ENCODE measurements at regions not wholly inside any gene's neighbourhood (a gene's known extent, or its start where the extent isn't known, plus 50 kb on each side); places are given as distances from the start of the nearest gene placed in this dataset.
"Not testable (repeated sequence)": the region's sequence is repeated elsewhere in the genome, so short reads cannot be mapped to it uniquely, and the experiment has no call there.

DNA sequence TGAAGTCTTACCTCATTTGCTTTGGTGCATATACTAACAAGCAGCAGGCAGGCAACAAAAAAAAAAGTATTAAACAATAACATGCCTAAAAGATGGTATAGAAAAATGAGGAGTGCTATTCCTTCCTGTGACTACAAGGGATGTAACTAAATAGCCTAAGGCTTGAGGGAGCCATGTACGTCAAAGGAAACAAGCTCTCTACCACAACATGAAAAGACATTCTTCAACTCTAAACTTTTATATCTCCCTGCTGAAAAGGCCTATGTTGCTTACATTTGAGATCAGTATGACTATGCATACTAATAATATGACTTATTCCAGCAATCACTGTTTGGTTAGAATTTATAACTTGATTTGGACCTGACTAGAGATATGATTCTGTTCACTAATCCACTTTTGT lies 347.9 kb downstream of the ADCYAP1 start:
- no peak overlapping the region for H3K27ac ChIP-seq
- no peak overlapping the region for H3K4me3 ChIP-seq

DNA sequence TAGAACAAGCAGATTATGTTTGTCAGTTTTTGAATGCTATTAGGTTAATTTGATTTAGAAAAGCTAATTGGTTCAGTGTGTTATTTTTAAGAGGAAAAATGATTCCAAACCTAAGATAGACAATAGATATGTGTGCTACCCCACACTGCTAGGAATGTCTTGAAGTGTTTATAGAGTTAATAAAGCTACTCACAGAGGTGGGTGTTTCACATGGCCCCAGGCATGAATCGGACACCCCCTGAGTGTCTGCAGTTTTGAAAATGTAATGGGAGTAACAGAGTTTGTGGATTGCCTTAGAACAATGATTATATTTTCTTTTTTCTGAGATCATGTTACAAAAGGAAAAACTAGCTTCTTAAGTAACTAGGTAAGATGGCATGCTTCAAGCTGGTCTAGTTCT lies 348.3 kb downstream of the ADCYAP1 start:
- H3K27ac ChIP-seq: no peak overlapping the region
- H3K4me3 ChIP-seq: no peak overlapping the region

DNA sequence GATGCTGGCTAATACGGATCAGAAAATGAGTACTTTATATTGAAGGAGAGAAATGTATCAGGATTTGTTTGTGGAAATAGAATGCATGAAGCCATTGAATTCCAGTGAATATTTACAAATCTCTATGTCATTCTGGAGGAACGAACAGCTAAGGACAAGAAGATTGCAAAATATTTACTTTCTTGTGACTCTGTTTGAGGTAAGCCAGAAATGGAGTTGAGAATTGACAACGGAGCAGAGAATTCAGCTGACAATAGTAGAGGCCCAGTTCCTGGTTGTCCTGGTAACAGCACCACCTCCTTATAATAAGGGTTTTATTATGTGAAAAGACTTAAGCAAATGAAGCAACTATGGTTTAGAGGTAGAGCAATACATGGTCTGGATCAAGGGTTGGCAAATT lies 349.2 kb downstream of the ADCYAP1 start:
- Histone ChIP-seq H3K4me3 (no peak overlapping the region), H3K27ac (no peak overlapping the region)

- no peak overlapping the region for H3K4me3 ChIP-seq
- no peak overlapping the region for H3K27ac ChIP-seq
These were observed 356.4 kb downstream of the ADCYAP1 start for GRCh38 chr18:1261054-1261453.

GRCh38 chr18:1267021-1267420 lies 362.4 kb downstream of the ADCYAP1 start:
- Histone ChIP-seq H3K27ac (no peak overlapping the region), H3K4me3 (no peak overlapping the region)

DNA sequence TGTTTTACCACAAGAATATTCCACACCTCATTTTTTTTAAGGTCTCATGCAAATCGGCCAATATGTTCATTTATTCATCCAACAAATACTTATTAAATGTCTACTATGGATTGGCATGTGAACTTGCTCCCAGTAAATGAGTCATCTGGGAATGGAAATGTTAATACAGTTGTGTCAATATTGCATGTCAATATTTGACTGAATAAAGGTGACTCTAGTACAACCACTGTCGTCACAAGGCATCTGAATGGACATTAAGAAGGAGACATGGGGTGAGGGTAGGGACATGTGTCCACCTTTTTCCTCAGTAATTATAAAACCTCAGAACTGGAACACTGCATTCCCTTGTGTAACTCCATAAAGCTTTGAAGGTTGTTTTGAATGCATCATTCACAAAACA lies 365.4 kb downstream of the ADCYAP1 start:
- no peak overlapping the region for H3K4me3 ChIP-seq

GRCh38 chr18:1273469-1273868 lies 368.8 kb downstream of the ADCYAP1 start:
- Histone ChIP-seq H3K4me3 (no peak overlapping the region), H3K27ac (no peak overlapping the region)

More for the DNA sequence above, 365.4 kb downstream of the ADCYAP1 start:
- no peak overlapping the region for H3K27ac ChIP-seq

- Histone ChIP-seq H3K27ac (no peak overlapping the region), H3K4me3 (no peak overlapping the region)
These were observed 387.5 kb downstream of the ADCYAP1 start for GRCh38 chr18:1292167-1292566.

DNA sequence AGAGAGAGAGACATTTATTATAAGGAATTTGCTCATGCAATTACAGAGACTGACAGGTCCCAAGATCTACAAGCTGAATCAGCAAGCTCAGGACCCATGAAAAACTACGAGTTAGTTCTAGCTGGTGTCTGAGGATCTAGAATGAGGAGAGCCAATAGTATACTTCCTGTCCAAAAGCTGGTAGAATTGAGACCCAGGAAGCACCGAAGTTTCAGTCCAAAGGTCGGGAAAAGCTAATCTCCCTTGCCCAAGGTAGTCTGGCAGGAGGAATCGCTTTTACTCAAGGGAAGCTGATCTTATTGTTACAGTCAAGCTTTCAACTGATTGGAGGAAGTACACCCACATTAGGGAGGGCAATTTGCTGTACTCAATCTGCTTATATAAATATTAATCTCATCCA lies 389.6 kb downstream of the ADCYAP1 start:
- H3K4me3 ChIP-seq: no peak overlapping the region

DNA sequence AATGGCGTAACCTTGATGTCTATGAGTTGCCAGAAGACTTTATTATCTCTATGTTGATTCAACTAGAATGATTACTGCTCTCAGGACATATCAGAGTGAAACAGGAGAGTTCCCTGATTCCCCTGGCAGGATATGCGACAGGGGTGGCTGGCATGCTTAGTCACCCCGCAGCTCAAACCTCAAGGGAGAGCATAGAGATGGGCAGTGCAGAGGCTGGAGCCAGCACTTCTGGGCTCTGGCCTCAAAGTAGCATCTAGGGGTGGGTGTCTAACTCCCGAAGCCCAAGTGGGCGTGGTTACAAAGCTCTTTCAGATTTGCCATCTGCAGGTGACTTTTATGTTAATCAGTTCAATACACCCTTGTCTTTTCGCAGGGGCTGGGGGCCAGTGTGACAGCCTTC lies 391.6 kb downstream of the ADCYAP1 start:
- H3K27ac ChIP-seq: no peak overlapping the region
- no peak overlapping the region for H3K4me3 ChIP-seq

More for the DNA sequence above, 389.6 kb downstream of the ADCYAP1 start:
- no peak overlapping the region for H3K27ac ChIP-seq

DNA sequence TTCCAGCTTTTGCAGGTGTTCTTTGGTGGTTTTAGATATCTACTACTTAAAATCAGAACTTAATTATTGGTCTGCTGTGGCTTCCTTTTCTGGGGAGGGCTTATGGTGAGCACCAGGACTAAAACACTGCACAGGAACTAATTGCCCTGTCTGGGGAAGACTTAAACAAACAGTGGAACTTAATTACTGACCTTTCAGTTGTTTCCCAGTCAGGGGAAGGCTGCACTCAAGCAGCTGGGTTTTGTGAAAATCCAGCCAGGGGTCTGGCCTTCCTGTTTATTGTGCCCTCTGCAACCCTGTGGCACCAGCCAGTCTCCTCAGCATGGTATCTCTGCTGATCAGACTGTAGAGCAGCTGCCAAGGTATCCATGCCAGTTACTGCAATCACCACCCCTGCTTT lies 398.2 kb downstream of the ADCYAP1 start:
- no peak overlapping the region for H3K4me3 ChIP-seq
- no peak overlapping the region for H3K27ac ChIP-seq

DNA sequence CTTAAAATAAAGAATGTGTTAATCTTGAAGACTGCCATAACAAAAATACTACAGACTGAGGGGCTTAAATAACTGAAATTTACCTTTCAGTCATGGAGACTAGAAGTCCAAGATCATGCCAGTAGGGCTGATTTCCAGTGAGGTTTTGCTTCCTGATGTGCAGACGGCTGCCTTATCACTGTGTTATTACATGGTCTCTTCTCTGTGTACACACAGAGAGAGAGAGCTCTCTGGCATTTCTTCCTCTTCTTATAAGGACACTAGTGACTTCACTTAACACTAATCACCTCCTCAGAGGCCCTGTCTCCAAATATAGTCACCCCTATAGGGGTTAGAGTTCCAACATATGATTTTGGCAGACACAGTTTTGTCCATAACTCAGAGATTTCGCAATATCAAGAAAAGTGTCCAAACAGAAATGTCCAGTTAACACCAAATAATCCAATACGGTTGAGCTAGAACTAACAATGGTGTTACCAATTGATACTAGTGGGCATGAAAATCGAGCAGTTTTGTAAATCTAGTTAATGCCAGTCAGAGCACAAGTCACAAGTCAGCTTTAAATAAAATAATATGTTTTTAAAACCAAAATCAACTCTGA lies 399.8 kb downstream of the ADCYAP1 start:
- H3K27ac ChIP-seq: no peak overlapping the region
- no peak overlapping the region for H3K4me3 ChIP-seq

GRCh38 chr18:1306641-1307040 lies 402.0 kb downstream of the ADCYAP1 start:
- no peak overlapping the region for H3K4me3 ChIP-seq

GRCh38 chr18:1308686-1309085 lies 404.0 kb downstream of the ADCYAP1 start:
- H3K27ac ChIP-seq: no peak overlapping the region
- no peak overlapping the region for H3K4me3 ChIP-seq

More at GRCh38 chr18:1306641-1307040, 402.0 kb downstream of the ADCYAP1 start:
- no peak overlapping the region for H3K27ac ChIP-seq

DNA sequence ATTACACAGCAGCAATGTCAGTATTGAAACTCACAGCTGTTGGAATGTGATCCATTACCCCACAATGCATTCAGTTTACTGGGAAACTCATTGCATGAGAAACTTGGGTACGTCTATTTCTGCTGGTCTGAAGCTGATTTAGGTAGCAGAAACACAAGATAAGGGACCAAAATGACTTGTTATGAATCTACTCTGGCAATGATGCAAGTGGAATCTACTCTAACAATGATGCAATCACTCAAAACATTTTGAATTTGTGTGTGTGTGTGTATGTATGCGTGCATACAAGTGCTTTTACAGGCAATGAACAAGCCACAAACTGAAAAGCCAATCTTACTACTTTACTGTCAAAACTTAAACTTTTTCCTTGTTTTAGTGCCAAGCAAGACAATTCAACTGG lies 406.7 kb downstream of the ADCYAP1 start:
- no peak overlapping the region for H3K27ac ChIP-seq
- no peak overlapping the region for H3K4me3 ChIP-seq

GRCh38 chr18:1335345-1335744 lies 430.7 kb downstream of the ADCYAP1 start:
- not testable (repeated sequence) for H3K27ac ChIP-seq, H3K4me3 ChIP-seq

DNA sequence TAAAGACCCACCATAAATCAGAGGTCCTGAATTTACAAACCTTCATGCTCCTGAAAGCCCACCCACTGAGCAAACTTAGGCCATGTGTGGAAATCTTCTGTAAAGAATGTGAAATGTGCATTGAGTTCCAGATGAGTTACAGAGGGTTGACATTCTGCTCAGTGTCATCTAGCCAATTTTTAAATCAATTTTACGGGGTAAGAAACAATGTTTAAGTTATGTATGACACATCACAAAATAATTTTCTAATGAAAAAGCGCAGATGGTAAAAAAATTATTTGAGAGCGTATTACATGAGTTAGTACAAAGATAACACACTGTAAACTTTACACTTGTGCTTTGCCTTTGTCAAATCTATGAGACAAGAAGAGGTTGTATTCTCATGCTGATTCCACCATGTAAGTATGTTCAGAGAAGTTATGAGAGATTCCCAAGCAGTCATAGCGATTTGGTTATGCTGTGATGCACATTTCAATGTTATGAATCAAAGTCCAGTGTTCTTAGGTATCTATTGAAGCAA lies 446.3 kb downstream of the ADCYAP1 start:
- no peak overlapping the region for H3K4me3 ChIP-seq
- H3K27ac ChIP-seq: no peak overlapping the region

DNA sequence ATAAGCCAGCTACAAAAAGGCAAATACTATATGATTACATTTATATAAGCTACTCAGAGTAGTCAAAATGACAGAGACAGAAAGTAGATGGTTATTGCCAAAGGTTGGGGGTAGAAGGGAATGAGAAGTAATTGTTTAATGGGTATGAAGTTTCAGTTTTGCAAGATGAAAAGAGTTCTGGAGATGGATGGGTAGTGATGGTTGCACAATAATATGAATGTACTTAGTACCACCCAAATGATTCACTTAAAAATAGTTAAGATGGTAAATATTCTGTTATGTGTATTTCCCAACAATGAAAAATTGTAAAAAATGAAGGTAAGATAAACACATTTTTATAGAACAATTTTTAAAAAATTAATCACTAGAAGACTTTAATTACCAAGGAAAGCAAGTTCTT lies 448.4 kb downstream of the ADCYAP1 start:
- H3K4me3 ChIP-seq: no peak overlapping the region
- no peak overlapping the region for H3K27ac ChIP-seq

DNA sequence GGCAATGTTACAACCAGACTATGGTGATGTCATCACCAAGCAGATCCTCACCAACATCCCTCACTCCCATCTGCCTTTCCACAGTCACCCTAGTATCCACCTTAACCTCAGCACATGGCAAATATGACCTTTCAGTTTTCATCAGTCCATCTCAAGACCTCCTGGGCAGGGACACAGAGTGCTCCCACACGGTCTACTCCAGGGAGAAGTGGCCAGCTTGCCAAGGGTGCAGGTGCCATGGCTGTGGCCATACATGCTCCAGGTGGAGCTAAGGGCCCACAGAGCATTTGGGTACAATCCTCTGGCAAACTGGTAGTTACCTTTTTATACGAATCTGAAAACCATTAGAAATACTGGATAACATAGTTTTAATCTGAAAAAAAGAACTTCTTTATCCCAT lies 453.1 kb downstream of the ADCYAP1 start:
- Histone ChIP-seq H3K27ac (no peak overlapping the region), H3K4me3 (no peak overlapping the region)

DNA sequence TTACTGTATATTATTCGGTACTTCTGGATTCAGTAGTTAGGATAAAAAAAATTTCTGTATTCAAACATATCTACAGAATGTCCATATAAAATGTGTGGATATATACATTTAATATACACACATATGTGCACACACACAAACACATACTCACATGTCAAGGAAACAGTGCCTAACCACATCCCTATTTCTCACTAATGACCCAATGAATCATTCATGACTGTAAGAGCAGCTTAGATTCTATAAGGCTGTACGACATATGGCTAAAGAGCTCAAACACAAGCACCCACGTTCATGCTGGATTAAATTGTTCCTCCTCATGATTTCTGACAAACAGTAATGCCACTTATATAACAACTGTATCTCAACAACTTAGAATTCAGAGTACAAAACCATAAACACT lies 457.3 kb downstream of the ADCYAP1 start:
- no peak overlapping the region for H3K27ac ChIP-seq

GRCh38 chr18:1370552-1370951 lies 465.9 kb downstream of the ADCYAP1 start:
- no peak overlapping the region for H3K4me3 ChIP-seq
- H3K27ac ChIP-seq: no peak overlapping the region

More for the DNA sequence above, 457.3 kb downstream of the ADCYAP1 start:
- H3K4me3 ChIP-seq: no peak overlapping the region

DNA sequence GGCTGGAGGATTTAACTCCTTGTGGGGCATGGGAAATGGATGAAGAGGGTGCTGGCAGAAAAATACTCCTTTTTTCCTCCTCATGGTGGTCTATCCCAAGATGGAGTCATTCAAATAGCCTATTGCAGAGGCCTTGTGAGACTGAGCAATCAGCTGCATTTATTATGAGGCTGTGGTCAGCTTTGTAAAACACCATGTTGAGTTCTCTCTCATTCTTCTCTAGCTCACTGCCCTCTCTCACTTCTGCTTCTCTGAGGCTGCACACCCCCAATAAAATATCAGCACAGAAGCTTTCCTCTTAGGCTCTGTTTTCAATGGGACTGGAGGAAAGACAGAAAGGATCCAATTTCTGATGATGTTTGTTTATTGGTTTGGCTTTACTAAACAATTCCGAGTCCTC lies 467.1 kb downstream of the ADCYAP1 start:
- Histone ChIP-seq H3K4me3 (no peak overlapping the region), H3K27ac (no peak overlapping the region)

All from skin epidermis (tissue), 12 donors.